Psoas muscle (tissue), 7 donors: ENCODE measurements at regions not wholly inside any gene's neighbourhood (a gene's known extent, or its start where the extent isn't known, plus 50 kb on each side); places are given as distances from the start of the nearest gene placed in this dataset.
"Not testable (repeated sequence)": the region's sequence is repeated elsewhere in the genome, so short reads cannot be mapped to it uniquely, and the experiment has no call there.

Experiments
- ATAC-seq, 4 donors: fragments of 200-7000 bp; cut with Tn5 transposase; one replicate each; pipeline ENCODE4 v1.9.1; 2020; ENCODE audit warnings: moderate library complexity in 3 of 4, mild to moderate bottlenecking in 2 of 4
- DNase-seq, 2 donors: peaks; one replicate each; pipeline ENCODE4 v3.0.0-alpha.2; 2020
- H3K27ac ChIP-seq: fragments of 200-600 bp; one replicate; pipeline ENCODE4 v1.8.0; 2022
- H3K27me3 ChIP-seq, 3 donors: fragments of 200-600 bp in 1 of 3; one replicate each; pipeline versions ENCODE4 v1.6.1 to v1.8.0; 2013 to 2022; ENCODE audit warnings: low read length in 2 of 3, mild to moderate bottlenecking in 2 of 3, moderate library complexity in 1 of 3; ENCODE audit not compliant: insufficient read depth in 3 of 3
- H3K36me3 ChIP-seq, 2 donors: fragments of 200-600 bp in 1 of 2; one replicate each; pipeline versions ENCODE4 v1.6.1 to v1.8.0; 2013 to 2022; ENCODE audit warnings: low read depth in 1 of 2, mild to moderate bottlenecking in 1 of 2, moderate library complexity in 1 of 2; ENCODE audit not compliant: insufficient read depth in 1 of 2
- H3K4me1 ChIP-seq: fragments of 200-600 bp; one replicate; pipeline ENCODE4 v1.8.0; 2022
- H3K4me3 ChIP-seq: fragments of 200-600 bp; one replicate; pipeline ENCODE4 v1.8.0; 2022; ENCODE audit warnings: mild to moderate bottlenecking
- H3K9me3 ChIP-seq: fragments of 200-600 bp; one replicate; pipeline ENCODE4 v1.8.0; 2022
- WGBS, 3 donors: extraction: QIAGEN DNeasy Blood & Tissue Kit; methylation state at CpG; one replicate each; pipeline versions ENCODE4 v1.1.6 to v1.1.7; 2013; 5-methylcytosine and 5-hydroxymethylcytosine counted together
- intact Hi-C, 2 donors: fragments of 100-400 bp; cut with DNase I; formaldehyde crosslinking; loops; one replicate each; pipeline versions ENCODE4 v1.11.0 to v1.14.2; 2022
- TF ChIP-seq, protein P1 (sequence below): fragments of 200-600 bp; IDR thresholded peaks from one replicate; pipeline ENCODE4 v1.8.0; 2022; ENCODE audit warnings: antibody characterized with exemption
- donor health status: healthy with polysubstance abuse.
- donor health status: DM: no; HTN: no; CAD: no; lungs with moderate emphysema.
- donor health status: Bipolar disorder and iron deficiency.
- donor health status: healthy.
- donor health status: DM: yes; HTN: yes; CAD: no.
- donor health status: DM: no; HTN: no; CAD: no.
- donor health status: DM: yes; HTN: yes; CAD: no.

GRCh38 chr18:11468120-11468519 lies 141.3 kb upstream of the SLC35G4 start:
- TF ChIP-seq, protein P1, sequence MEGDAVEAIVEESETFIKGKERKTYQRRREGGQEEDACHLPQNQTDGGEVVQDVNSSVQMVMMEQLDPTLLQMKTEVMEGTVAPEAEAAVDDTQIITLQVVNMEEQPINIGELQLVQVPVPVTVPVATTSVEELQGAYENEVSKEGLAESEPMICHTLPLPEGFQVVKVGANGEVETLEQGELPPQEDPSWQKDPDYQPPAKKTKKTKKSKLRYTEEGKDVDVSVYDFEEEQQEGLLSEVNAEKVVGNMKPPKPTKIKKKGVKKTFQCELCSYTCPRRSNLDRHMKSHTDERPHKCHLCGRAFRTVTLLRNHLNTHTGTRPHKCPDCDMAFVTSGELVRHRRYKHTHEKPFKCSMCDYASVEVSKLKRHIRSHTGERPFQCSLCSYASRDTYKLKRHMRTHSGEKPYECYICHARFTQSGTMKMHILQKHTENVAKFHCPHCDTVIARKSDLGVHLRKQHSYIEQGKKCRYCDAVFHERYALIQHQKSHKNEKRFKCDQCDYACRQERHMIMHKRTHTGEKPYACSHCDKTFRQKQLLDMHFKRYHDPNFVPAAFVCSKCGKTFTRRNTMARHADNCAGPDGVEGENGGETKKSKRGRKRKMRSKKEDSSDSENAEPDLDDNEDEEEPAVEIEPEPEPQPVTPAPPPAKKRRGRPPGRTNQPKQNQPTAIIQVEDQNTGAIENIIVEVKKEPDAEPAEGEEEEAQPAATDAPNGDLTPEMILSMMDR, result no peak
- DNase-seq (no peak), ATAC-seq (no peak)
- intact Hi-C loops, result no loop called here
- Histone ChIP-seq H3K4me3 (no peak overlapping the region), H3K27ac (no peak overlapping the region), H3K4me1 (no peaks in the 10 kb centered on the region), H3K27me3 (no peaks in the 10 kb centered on the region), H3K36me3 (no peaks in the 10 kb centered on the region), H3K9me3 (no peaks in the 10 kb centered on the region)
- 88 to 92% (median 88%) methylated on average over 3 of the region's 3 CpGs for WGBS, 3 donors

- Histone ChIP-seq H3K27ac (no peak overlapping the region), H3K4me3 (no peak overlapping the region), H3K4me1 (no peaks in the 10 kb centered on the region), H3K27me3 (no peaks in the 10 kb centered on the region), H3K9me3 (no peaks in the 10 kb centered on the region), H3K36me3 (no peaks in the 10 kb centered on the region)
- WGBS, 3 donors, result 82 to 90% (median 83%) methylated on average over 2 of the region's 2 CpGs
- ATAC-seq, result no peak
- intact Hi-C loops, result no loop called here
- DNase-seq, result no peak
- TF ChIP-seq, protein P1, result no peak
Observed at GRCh38 chr18:11467611-11468010, 141.8 kb upstream of the SLC35G4 start.

DNA sequence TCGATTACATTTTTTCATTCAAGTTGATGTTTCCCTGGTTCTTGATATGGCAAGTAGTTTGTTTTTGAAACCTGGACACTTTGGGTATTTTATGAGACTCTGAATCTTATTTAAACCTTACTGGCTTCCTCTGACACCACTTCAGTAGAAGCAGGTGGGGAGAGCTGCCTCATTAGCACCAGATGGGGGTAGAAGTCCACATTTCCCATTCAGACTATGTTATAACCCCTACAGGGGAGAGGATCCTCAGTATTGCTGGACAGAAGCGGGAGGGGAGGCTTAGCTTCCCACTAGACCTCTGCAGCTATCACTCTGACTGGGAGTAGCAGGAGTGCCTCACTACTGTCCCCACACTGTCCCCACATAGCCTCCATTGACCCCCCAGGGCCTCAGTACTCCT lies 145.3 kb upstream of the SLC35G4 start:
- 87% methylated on average over 2 of the region's 2 CpGs for WGBS, 3 donors
- H3K36me3 ChIP-seq, result no peaks in the 10 kb centered on the region
- TF ChIP-seq, protein P1, result no peak
- intact Hi-C loops, result no loop called here
- DNase-seq (no peak), ATAC-seq (no peak)
- H3K27me3 ChIP-seq, result no peaks in the 10 kb centered on the region
- no peak overlapping the region for H3K4me3 ChIP-seq
- no peaks in the 10 kb centered on the region for H3K4me1 ChIP-seq
- H3K27ac ChIP-seq, result no peak overlapping the region
- H3K9me3 ChIP-seq, result no peaks in the 10 kb centered on the region

GRCh38 chr18:11458447-11458846 lies 150.9 kb upstream of the SLC35G4 start:
- TF ChIP-seq, protein P1, result no peak
- intact Hi-C loops, result no loop called here
- H3K9me3 ChIP-seq, result no peaks in the 10 kb centered on the region
- WGBS, 3 donors, result 86 to 92% (median 88%) methylated on average over 3 of the region's 3 CpGs
- H3K4me3 ChIP-seq, result no peak overlapping the region
- DNase-seq (no peak), ATAC-seq (no peak)
- H3K27ac ChIP-seq, result no peak overlapping the region
- H3K36me3 ChIP-seq, result no peaks in the 10 kb centered on the region
- no peaks in the 10 kb centered on the region for H3K27me3 ChIP-seq
- no peaks in the 10 kb centered on the region for H3K4me1 ChIP-seq

DNA sequence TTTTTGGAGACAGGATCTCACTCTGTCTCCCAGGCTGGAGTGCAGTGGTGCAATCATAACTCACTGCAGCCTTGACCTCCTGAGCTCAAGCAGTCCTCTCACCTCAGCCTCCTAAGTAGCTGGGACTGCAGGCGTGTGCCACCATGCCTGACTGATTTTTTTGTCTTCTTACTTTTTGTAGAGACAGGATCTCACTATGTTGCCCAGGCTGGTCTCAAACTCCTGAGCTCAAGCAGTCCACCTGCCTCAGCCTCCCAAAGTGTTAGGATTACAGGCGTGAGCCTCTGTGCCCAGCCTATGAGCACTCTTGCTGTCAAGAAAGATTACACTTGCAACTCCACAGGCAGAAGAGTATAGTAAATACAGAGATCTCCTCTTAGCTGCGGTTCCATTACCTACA lies 151.5 kb upstream of the SLC35G4 start:
- DNase-seq, H3K9me3 ChIP-seq, H3K27ac ChIP-seq, H3K27me3 ChIP-seq, H3K36me3 ChIP-seq, ATAC-seq, H3K4me1 ChIP-seq, H3K4me3 ChIP-seq, intact Hi-C loops: not testable (repeated sequence)
- 85 to 88% (median 88%) methylated on average over 3 of the region's 3 CpGs for WGBS, 3 donors
